ENCODE measurements at regions not wholly inside any gene's neighbourhood (a gene's known extent, or its start where the extent isn't known, plus 50 kb on each side); places are given as distances from the start of the nearest gene placed in this dataset.
A peak's percentile ranks its signal among the peaks of the same experiment; 100 is the strongest.
"Not testable (repeated sequence)": the region's sequence is repeated elsewhere in the genome, so short reads cannot be mapped to it uniquely, and the experiment has no call there.

DNA sequence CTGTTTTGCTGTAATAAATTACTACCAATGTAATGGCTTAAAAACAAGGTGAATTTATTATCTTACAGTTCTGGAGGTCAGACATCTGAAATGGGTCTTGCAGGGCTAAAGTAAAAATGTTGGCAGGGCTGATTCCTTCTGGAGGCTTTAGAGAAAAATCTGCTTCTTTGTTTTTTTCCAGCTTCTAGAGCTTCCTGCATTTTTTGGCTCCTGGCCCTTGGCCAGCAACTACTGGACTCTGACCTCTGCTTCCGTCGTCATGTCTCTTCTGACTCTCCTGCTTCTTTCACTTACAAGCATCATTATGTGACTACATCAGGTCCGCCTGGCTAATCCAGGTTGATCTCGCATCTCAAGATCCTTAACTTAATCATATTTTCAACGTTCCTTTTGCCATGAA lies 350.9 kb downstream of the S1PR1 start:
- no peak for DNase-seq

DNA sequence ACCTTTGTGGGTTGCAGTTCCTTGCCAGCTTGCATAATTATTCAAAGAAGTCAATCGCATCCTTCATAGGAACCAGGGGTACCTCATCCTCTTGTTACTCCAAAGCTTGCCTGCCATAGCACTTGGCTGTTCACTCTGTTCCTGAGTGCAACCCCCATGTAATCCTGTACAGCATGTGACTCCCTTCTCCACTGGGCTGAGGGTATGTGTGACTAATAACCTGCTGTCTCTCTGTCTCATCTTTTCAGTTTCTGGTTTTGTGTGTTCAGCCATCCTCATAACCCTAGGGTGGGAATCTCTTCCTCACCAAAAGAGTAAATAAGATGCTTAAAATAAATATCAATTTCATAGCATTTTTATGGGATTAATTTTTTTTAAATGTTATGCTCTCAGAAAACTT lies 351.9 kb downstream of the S1PR1 start:
- DNase-seq, result no peak

DNA sequence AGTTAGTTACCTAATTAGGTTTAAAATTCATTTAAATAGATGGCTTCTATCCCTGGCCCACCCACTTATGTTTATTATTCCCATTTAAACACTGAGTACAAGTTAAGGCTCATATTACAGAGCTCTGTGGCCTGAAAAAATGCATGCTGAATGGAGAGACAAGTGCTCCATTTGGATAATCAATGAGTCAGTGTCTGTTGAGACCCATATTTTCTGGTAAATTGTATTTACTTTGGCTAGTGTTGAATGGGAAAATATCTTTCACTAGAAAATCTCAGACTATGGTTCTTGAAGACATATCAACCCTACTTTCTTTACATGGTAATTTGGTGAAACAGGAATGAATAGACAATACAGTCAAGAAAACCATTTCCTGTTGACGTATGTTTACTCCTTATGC lies 356.0 kb downstream of the S1PR1 start:
- peak in 1 of 2 experiments; percentile 40 for DNase-seq

DNA sequence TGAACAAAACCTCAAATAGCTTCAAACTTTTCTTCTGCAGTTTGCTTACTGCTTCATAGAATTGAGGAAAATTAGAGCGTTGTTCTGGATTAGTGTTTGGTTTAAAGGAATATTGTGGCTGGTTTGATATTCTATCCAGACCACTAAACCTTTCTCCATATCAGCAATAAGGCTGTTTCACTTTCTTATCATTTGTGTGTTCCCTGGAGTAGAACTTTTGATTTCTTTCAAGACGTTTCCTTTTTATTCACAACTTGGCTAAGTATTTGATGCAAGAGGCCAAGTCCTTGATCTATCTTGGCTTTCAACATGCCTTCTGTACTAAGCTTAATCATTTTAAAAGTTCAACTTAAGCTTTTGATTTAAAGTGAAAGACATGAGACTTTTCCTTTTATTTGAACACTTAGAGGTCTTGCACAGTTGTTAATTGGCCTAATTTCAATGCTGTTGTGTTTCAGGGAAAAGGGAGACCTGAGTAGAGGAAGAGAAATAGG lies 359.1 kb downstream of the S1PR1 start:
- no peak for DNase-seq

DNA sequence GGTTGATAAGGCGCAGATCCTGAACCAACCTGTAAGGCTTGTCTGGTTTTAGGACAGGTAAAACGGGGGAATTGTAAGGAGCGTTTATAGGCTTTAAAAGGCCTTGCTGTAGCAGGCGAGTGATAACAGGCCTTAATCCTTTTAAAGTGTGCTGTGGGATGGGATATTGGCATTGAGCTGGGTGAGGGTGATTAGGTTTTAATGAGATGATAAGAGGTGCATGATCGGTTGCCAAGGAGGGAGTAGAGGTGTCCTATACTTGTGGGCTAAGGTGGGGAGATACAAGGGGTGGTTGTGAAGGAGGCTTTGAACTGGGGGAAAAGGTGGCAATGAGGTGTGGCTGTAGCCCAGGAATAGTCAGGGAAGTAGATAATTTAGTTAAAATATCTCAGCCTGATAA lies 363.8 kb downstream of the S1PR1 start:
- DNase-seq, result not testable (repeated sequence)

DNA sequence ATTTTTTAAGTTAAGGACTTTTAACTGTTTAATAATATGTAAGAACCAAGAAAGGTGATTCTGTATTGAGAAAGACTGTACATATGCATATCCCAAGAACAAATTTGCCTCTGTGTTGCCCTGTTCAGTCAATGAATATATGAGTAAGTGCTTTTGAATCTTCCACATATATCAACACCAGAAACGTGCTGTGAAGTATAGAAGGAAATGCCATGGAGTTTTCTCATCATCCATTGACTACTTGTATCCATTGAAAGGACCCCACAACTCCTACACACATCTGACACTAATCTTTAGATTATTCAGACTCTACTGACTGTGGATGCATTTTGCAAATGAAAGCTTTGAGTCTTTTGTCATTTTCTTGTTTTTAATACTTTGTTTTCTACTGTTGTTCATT lies 366.9 kb downstream of the S1PR1 start:
- DNase-seq, result no peak

DNA sequence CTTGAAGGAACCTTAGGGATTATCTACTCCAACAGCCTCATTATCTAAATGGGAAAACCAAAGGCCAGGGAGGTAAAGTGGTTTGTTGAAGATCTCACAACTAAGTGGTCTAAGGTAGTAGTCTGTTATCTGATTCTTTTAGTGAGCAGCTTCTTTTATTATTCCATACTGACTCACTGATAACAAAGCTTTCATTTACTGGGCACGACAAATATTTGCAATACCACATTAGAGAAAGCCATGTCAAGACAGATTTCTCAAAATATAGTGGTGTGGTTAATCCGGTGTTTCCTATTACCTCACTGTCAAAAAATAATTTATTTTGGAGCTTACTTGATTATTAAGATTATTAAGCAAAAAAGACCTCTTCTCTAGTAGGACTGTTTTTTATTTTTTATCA lies 369.1 kb downstream of the S1PR1 start:
- no peak for DNase-seq

DNA sequence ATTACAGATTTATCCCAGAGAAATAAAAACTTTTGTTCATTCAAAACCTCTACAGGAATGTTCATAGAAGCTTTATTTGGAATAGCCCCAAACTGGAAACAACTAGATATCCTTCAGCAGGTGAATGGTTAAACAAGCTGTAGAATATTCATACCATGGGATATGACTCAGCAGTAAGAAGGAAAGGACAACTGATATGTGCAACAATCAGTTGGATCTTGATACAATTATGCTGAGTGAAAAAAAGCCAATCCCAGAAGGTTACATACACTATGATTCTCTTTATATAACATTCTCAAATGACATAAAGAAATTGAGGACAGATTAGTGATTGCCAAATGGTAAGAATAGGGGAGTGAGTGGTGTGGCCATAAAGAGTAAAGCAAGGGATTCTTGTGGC lies 376.7 kb downstream of the S1PR1 start:
- DNase-seq, result no peak

DNA sequence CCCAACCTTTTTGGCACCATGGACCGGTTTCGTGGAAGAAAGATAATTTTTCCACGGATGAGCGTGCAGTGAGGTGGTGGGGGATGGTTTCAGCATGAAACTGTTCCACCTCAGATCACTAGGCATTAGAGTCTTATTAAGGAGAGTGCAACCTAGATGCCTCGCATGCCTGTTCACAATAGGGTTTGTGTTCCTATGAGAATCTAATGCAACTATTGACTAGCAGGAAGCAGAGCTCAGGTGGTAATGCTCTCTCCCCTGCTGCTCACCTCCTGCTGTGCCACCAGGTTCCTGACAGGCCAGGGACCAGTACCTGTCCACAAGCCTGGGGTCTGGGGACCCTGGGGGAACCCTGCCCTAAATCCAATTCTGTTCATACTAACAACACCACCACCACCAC lies 377.8 kb downstream of the OLFM3 start:
- no peak for DNase-seq

DNA sequence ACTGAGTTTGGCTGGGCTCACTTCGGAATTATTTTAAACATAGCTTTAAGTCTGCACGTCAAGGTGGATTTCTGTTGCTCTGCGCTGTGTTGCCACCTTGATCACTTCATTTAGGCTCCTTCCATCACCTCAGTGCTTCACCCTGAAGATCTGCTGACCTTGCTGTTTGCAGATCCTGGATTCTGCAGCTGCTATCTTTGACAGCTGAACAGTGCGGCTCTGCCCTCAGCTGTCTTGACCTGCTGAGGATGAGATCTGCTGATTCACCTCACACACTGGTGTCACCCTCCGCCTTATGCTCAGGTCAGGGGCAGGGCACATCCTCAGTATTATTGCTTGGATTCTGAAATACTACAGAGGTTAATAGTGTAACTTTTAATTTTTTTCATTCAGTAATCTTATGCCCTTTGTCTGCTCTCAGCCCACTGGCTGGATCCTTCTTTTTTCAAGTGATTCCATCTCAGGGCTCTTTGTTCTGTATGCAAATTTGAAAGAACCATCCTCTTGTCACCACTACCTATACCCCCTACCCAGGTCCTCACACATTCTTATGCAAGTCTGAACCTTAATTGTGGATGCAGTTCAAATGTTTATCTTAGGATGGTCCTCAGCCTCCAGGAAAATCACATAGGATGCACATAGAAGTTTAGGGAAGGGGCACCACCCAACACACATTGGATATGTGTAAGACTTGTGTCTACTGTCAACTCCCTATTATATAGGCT lies 364.0 kb downstream of the OLFM3 start:
- no peak for DNase-seq

DNA sequence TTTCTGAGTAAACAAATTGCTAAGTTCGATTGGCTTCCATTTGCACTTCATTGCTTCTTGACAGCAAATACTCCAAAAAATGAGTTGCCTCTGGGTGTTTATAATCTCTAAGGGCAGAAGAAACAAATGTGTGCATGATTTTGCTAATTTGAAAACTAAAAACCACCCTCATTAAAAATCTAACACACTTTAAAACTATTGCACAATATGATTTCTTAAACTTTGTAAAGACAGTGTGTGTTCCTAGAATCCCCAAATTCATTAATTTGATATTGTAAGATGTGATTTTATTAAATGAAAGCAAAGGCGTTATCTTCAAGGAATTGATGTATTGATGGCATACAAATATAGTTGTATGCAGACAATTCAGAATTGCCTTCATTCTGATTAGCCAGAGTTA lies 350.9 kb downstream of the OLFM3 start:
- no peak for DNase-seq

DNA sequence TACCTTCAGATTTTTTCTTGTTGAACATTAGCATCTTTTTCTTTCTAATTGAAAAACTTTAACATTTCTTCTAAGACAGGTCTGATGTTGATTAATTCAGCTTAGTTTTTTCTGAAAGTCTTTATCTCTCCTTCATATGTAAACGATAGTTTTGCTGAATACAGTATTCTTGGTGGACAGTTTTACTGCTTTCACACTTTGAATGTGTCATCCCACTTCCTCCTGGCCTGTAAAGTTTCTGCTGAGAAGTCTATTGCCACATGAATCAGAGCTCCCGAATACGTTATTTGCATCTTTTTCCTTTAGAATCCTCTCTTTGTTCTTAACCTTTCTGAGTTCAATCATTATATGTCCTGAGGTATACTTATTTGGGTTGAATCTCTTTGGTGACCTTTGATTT lies 344.2 kb downstream of the OLFM3 start:
- DNase-seq, result no peak

DNA sequence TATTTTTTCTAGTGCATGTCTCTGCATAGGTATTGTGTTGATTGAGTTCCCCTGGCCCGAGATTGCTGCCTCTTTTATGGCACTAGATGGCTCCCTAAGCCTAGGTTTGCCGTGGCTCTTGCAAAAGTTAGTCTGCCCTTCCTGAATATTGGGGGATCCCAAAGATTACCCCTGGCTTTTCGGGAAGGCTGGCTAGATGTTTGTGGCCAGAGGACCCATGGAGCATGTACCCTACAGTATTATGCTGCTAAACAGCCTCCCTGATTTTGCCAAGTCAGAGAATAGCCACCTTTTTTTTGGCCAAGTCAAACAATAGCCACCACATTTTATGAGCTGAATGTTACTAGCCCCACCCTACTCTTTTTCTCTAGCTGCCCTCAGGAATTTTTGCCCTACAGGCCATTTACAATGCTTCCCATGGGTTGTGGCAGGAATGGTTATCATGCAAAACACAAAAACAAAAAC lies 343.2 kb downstream of the OLFM3 start:
- DNase-seq, result peak in 1 of 2 experiments; percentile 10

DNA sequence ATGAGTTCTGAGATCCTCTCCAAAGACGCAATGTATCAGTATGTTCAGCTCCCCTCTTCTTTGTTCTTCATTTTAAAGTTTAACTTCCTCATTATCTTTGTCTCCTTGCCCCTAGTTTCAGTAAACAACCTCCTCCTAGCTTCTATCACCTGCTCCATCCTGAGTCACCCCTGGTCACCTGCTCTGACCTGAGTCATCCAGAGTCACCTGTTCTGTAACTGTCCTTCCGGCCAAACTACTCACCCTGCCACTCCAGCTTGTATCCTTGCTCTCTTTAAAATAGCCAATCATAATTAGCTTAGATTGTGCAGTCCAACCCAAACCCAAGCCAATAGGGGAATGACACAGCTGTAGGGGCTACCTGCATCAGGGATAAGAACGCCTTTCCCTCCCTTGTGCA lies 332.0 kb downstream of the OLFM3 start:
- DNase-seq, result no peak

DNA sequence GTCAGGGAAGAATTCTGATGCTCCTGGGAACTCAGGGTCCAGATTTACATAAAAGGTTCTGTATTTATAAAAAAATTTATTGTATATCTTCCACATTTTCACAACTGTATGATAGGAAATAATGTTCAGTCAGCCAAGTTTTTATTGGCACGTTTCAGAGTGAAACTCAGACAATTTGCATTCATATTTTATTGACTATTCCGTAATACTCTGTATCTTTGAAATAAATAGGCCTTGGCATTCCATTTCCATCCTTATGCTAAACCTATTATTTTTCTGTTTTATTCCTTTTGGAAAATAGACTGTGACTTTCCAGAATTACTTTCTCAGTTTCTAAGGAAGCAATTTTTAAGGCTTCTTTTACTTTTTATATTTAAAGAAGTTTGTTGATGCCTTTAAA lies 329.0 kb downstream of the OLFM3 start:
- DNase-seq, result no peak

DNA sequence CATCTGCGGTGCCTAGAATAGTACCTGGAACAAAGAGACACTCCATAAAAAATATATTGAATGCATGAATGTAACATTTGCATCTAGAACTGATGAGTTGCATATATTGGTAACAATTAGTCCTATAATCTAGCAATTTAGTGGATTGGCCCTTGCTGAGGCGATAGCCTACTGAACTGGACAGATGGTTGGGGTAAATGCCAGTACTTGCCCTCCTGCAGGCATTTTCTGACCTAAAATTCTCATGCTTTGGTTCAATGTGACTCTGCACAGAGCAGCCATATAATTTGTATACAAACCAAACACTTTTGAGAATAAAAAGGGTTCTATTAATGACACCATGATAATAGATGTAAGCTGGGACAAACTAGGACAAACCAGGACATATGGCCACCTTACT lies 313.6 kb downstream of the OLFM3 start:
- no peak for DNase-seq

DNA sequence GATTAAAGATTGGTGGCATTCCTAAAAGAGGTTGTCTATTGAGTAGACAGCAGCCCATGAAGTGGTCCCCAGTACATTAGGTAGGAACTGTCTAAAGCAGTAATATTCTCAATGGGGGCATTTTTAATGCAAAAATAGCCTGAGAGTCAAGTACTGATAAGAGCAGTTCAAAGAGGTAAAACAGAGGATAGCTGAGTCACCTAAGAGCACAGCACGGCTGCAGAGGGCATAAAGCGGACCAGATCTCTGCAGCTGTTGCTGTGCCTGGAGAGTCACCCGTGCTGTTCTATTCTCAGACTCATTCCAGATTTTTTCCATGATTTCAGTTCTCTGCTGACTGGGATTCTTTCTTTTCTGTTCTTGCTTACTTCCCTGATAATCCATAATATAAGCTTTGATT lies 313.2 kb downstream of the OLFM3 start:
- DNase-seq, result no peak

DNA sequence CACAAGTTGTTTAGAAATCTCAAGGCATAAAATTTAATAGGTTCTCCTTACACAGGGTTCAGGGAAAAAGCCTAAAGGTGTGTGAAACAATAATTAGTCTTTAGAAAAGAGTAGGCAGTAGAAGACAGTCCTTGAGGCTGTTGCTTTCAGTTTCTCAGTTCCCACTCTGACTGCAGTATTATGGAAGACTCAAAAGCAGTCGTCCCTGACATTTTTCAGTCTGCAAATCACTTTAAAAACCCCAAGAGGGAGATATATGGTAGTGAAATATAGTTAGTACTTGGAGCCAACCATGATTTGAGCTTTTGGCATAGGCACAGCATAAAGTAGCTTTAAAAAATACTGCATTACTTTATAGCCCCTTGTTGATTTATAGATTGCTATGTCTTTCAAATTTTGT lies 299.7 kb downstream of the OLFM3 start:
- no peak for DNase-seq

DNA sequence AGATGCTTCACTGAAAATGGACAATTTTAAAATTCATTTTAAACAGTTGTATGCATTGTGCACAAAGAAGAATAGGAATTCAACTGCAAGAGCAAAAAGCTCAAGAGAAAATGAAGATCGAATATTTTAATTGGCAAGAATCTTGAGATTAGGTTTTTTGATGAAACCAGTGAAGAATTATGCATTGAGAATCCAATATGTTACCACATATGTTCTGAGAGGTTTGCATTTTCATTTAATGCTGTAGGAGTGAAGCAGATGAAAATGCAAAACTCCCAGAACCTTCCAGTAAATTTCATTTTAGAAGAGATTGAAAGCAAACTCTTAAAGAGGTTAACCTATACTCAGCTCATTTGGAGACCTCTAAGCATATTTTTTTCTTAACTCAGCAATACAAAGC lies 298.0 kb downstream of the OLFM3 start:
- no peak for DNase-seq

DNA sequence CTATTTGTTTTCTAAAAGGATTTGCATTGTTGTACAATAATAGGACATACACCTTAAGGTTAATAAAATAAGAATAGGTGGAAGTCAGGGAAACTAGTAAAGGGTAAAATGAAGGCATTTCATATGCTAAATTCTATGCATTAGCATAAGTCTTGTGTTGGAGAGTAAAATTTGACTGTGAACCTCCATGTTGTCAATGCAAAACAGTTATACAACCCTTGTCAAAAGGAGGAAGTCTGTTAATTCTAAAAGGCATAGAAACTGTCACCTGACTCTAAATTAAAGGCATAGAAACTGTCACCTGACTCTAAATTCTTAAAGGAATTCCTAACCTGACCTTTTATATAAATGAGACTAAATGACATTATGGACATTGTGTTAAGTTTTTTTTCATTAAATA lies 291.8 kb downstream of the OLFM3 start:
- DNase-seq, result no peak

DNA sequence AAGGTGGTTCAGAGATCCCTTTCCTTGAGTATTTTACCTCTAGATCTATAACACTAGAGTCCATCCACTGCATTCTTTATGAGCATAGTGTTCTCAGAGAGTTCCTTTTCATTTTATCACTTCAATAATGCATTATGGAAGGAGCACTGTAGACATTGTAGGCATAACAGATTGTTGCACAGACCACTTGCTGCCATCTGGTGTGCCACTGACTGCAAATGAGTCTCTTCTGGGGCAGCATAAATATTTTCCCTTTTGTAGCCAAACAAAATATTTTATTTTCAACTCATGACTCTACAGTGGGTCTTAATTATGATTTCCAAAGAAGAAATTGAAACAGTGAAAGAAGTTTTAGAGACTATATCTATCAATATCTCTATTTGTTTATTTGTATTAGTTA lies 290.4 kb downstream of the OLFM3 start:
- DNase-seq, result no peak

DNA sequence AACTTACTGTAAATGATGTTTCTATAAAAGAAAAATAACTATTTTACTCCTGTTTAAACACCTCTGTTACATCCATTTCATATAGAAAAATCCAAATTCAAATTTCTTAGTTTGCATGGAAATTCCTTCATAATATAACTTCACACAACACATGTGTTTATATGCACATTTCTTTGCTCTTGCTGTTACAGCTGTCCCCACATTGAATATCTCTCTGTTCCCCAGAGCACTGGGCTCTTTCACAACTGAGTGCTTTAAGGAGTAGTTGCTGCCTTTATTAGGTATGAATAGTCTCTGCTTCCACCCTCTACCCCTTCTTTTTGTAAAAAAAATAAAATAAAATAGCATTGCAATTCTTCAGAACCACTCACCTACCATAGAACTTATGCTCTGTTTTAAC lies 287.0 kb downstream of the OLFM3 start:
- DNase-seq, result no peak

DNA sequence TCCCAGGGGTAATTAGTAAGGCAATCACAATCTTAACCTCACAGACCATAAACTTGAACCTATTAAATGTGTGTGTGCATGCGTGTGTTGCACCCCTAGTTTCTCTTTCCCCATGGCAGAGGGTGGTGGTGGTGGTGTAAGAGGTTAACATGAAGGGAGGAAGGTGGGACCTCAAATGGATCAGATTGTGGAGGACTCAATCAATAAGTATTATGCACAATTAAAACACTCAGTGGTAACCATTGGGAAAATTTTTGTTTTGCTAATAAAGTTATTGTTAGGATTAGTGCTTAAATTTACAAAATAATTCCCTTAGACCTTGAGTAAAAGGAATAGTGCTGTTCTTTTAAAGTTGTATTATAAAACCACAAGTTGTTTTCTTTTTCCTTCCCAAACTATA lies 283.0 kb downstream of the OLFM3 start:
- no peak for DNase-seq

DNA sequence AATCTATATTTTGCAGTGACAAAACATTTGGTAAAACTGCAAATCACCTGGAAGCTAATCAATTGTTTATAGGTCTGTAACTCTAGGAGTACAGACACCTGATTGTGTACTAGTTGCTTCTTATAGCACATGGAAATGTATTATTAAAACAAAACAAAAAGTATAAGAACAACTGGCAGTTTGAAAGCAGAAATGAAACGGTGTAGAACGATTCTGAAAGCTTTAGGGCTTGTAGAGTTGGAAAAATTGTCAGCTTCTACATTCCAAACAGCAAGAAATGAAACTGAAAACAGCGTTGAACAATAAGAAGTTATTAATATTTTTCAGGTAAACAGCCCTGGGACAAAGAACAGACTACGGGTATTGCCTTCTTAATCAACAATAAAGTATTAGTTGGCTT lies 273.3 kb downstream of the OLFM3 start:
- no peak for DNase-seq

DNA sequence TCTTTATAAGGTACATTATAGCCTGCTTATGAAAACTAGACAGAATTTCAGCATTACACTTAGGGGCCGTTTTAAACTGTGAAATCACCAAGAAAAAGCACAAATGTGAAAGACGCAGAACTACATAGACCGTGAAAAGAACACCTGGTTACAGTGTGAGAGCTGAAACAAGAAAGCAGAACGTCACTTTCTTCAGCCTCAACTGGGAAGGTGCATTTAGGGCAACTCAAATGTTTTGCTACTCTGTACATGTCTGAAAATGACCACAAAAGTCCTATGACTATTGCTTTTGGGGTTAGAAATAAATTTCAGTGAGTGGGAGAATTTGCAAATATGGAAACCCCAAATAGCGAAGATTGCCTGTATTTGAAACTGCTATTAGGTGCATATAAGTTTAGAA lies 268.7 kb downstream of the OLFM3 start:
- DNase-seq, result no peak

All from NCI-H2081 (cell line).